Fibroblast of skin of abdomen (primary cell): ENCODE measurements at regions not wholly inside any gene's neighbourhood (a gene's known extent, or its start where the extent isn't known, plus 50 kb on each side); places are given as distances from the start of the nearest gene placed in this dataset.

Source experiments
- DNase-seq: peaks from one replicate; pipeline ENCODE4 v3.0.0-alpha.2; 2013

DNA sequence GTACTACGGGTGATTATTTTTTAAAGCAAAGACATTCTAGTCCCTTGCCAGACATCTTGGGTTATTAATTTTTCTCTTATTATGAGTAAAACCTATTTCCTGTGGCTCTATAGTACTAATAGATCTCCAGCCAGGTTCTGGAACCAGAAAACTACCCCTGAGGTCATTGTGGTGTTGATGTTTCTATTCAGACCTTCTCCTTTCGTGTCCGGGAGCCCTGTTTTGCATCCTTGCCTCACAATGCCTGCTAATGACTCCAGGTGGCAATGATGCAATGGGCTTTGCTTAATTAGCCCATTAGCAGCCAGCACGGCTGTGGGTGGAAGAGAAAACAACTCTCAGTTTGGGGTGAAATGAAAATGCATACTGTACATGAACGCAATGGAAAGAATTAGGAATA, 62.9 kb upstream of the ARG1 start:
- DNase-seq = no peak

- DNase-seq = no peak
Measured at GRCh38 chr6:131510591-131510990, 62.4 kb upstream of the ARG1 start.

DNA sequence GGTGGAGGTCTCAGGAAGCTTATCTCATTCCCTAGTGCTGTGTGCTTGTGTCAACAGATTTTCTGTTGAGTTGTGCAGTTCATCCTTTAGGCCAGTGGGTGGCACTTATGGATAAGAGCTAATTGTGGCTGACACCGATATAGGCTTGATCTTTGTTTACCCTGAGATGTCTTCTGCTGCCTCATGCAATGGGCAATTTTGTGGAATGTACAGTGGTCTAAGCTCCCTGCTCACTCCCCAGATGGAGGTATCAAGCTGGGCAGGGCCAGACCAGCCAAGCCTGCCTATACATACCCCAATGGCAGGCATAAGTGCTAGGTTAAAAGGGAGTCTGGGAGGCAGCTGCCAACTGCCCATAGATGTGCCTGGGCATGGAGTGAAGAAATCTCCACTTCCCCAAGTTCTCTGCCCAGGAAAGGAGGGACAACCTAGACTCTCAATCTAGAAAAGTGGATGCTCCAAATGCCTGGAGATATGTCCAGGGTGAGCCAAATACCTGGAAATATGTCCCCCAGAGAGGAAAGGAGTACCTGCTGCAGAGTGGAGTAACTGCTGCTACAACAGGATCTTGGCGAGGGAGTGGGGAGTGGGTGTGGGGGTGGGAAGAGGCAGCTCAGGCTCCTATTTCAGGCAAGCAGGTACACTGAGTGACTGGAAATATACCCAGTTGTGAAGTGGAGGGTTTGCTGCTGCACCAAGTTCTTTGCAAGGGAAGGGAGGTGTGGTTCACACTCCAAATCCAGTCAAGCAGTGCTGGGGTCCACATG, 53.2 kb upstream of the ARG1 start:
- peak; percentile 39 for DNase-seq
